SK-N-SH treated with all-trans-retinoic acid at 6 μM for 48 hours (cell line): ENCODE measurements at regions not wholly inside any gene's neighbourhood (a gene's known extent, or its start where the extent isn't known, plus 50 kb on each side); places are given as distances from the start of the nearest gene placed in this dataset.

Experiments
- ATAC-seq: fragments of 200-7000 bp; cut with Tn5 transposase; 3 replicates; pipeline ENCODE4 v1.9.1; 2020; ENCODE audit warnings: mild to moderate bottlenecking, moderate library complexity
- ARNTL ChIP-seq: fragments of 450-650 bp; formaldehyde crosslinking; IDR thresholded peaks from 2 replicates; pipeline ENCODE4 v1.5.0; 2020; ENCODE audit warnings: low read depth, mild to moderate bottlenecking, moderate library complexity, borderline replicate concordance
- BACH2 ChIP-seq: fragments of 250-450 bp; sonication (Bioruptor Pico); IDR thresholded peaks from 2 replicates; pipeline ENCODE4 v1.9.0; 2021; ENCODE audit warnings: mild to moderate bottlenecking, borderline replicate concordance
- CREB5 ChIP-seq: fragments of 250-450 bp; sonication (Bioruptor Pico); IDR thresholded peaks from 2 replicates; pipeline ENCODE4 v1.5.1; 2020; ENCODE audit warnings: low read depth, mild to moderate bottlenecking, moderate library complexity
- CSDC2 ChIP-seq: fragments of 250-450 bp; sonication (Bioruptor Pico); IDR thresholded peaks from 2 replicates; pipeline ENCODE4 v1.5.0; 2020; ENCODE audit warnings: mild to moderate bottlenecking, moderate library complexity
- CSRNP3 ChIP-seq: fragments of 250-450 bp; sonication (Bioruptor Pico); IDR thresholded peaks from 2 replicates; pipeline ENCODE4 v1.5.1; 2021; ENCODE audit warnings: mild to moderate bottlenecking, moderate library complexity
- ESRRG ChIP-seq: fragments of 250-450 bp; sonication (Bioruptor Pico); IDR thresholded peaks from 2 replicates; pipeline ENCODE4 v1.6.1; 2021; ENCODE audit warnings: mild to moderate bottlenecking
- GLIS3 ChIP-seq: fragments of 250-450 bp; sonication (Bioruptor Pico); IDR thresholded peaks from 2 replicates; pipeline ENCODE4 v1.5.0; 2020; ENCODE audit warnings: mild to moderate bottlenecking, moderate library complexity
- PATZ1 ChIP-seq: fragments of 250-450 bp; sonication (Bioruptor Pico); IDR thresholded peaks from 2 replicates; pipeline ENCODE4 v1.8.0; 2020; ENCODE audit warnings: mild to moderate bottlenecking, moderate library complexity, borderline replicate concordance
- POU6F1 ChIP-seq: fragments of 250-450 bp; sonication (Bioruptor Pico); IDR thresholded peaks from 2 replicates; pipeline ENCODE4 v1.8.0; 2021; ENCODE audit warnings: low read depth, mild to moderate bottlenecking, moderate library complexity, borderline replicate concordance
- PPARA ChIP-seq: fragments of 250-450 bp; sonication (Bioruptor Pico); IDR thresholded peaks from 2 replicates; pipeline ENCODE4 v1.5.0; 2020; ENCODE audit warnings: mild to moderate bottlenecking, borderline replicate concordance
- SNAI2 ChIP-seq: fragments of 250-450 bp; sonication (Bioruptor Pico); IDR thresholded peaks from 2 replicates; pipeline ENCODE4 v1.5.0; 2020; ENCODE audit warnings: mild to moderate bottlenecking, moderate library complexity
- TCF4 ChIP-seq: fragments of 250-450 bp; sonication (Bioruptor Pico); IDR thresholded peaks from 2 replicates; pipeline ENCODE4 v1.8.0; 2021; ENCODE audit warnings: mild to moderate bottlenecking, moderate library complexity, borderline replicate concordance
- TOX ChIP-seq: fragments of 250-450 bp; sonication (Bioruptor Pico); IDR thresholded peaks from 2 replicates; pipeline ENCODE4 v1.8.0; 2021; ENCODE audit warnings: mild to moderate bottlenecking, moderate library complexity, borderline replicate concordance
- TSHZ2 ChIP-seq: fragments of 250-450 bp; sonication (Bioruptor Pico); IDR thresholded peaks from 2 replicates; pipeline ENCODE4 v1.5.0; 2020; ENCODE audit warnings: mild to moderate bottlenecking, moderate library complexity
- ZC3H10 ChIP-seq: fragments of 250-450 bp; sonication (Bioruptor Pico); IDR thresholded peaks from 2 replicates; pipeline ENCODE4 v1.5.1; 2021; ENCODE audit warnings: mild to moderate bottlenecking, moderate library complexity
- ZNF70 ChIP-seq: fragments of 450-650 bp; formaldehyde crosslinking; IDR thresholded peaks from 2 replicates; pipeline ENCODE4 v1.5.0; 2020; ENCODE audit warnings: mild to moderate bottlenecking, moderate library complexity
- ZNF8 ChIP-seq: fragments of 450-650 bp; formaldehyde crosslinking; IDR thresholded peaks from 2 replicates; pipeline ENCODE4 v1.5.0; 2020; ENCODE audit warnings: mild to moderate bottlenecking, moderate library complexity

GRCh38 chr12:11559626-11560340 lies 89.7 kb upstream of the ETV6 start:
- no peak for TF ChIP-seq POU6F1 (CRISPR knock-in tag)
- no peak for TF ChIP-seq ESRRG
- no peak for ATAC-seq

- no peak for TF ChIP-seq CSDC2 (CRISPR knock-in tag)
- TF ChIP-seq ZNF8 (CRISPR knock-in tag) = no peak
- no peak for TF ChIP-seq ZC3H10
- TF ChIP-seq CSRNP3 (CRISPR knock-in tag) = no peak
- no peak for TF ChIP-seq ARNTL (CRISPR knock-in tag)
- TF ChIP-seq TCF4 (CRISPR knock-in tag) = no peak
- no peak for TF ChIP-seq TOX (CRISPR knock-in tag)
- no peak for ATAC-seq
Measured at GRCh38 chr12:11561411-11561810, 88.1 kb upstream of the ETV6 start.

- no peak for ATAC-seq
- TF ChIP-seq BACH2 (CRISPR knock-in tag) = no peak
- no peak for TF ChIP-seq PATZ1
- TF ChIP-seq TCF4 (CRISPR knock-in tag) = no peak
- TF ChIP-seq ARNTL (CRISPR knock-in tag) = no peak
- no peak for TF ChIP-seq CREB5 (CRISPR knock-in tag)
- TF ChIP-seq TOX (CRISPR knock-in tag) = no peak
- no peak for TF ChIP-seq SNAI2 (CRISPR knock-in tag)
Measured at GRCh38 chr12:11563785-11564739, 85.4 kb upstream of the ETV6 start.

GRCh38 chr12:11564984-11565651 lies 84.4 kb upstream of the ETV6 start:
- no peak for ATAC-seq
- TF ChIP-seq PPARA (CRISPR knock-in tag) (no peak), BACH2 (CRISPR knock-in tag) (no peak), TCF4 (CRISPR knock-in tag) (no peak), ZNF70 (CRISPR knock-in tag) (no peak), PATZ1 (no peak), CREB5 (CRISPR knock-in tag) (no peak), CSDC2 (CRISPR knock-in tag) (no peak), POU6F1 (CRISPR knock-in tag) (no peak), TSHZ2 (CRISPR knock-in tag) (no peak), GLIS3 (CRISPR knock-in tag) (no peak)
